ENCODE measurements at regions not wholly inside any gene's neighbourhood (a gene's known extent, or its start where the extent isn't known, plus 50 kb on each side); places are given as distances from the start of the nearest gene placed in this dataset.
"Not testable (repeated sequence)": the region's sequence is repeated elsewhere in the genome, so short reads cannot be mapped to it uniquely, and the experiment has no call there.

DNA sequence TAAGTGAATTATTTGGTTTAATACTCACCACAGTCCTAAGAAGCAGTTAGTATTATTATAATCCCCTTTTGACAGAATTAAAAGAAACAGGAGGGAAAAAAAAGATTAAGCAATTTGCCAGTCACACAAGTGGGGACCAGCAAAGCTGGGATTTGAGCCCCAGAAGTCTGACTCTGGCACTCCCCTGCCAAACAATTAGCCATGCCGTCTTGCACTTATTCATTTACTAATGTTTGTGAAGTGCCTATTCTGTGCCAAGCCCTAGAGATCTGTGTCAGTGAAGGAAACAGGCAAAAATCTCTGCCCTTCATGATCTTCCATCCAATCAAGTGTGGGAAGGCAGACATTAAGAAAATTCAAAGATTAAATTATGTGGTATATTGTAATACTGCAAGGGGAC, 126.0 kb upstream of the TOP1 start:
- TF ChIP-seq, protein P1, sequence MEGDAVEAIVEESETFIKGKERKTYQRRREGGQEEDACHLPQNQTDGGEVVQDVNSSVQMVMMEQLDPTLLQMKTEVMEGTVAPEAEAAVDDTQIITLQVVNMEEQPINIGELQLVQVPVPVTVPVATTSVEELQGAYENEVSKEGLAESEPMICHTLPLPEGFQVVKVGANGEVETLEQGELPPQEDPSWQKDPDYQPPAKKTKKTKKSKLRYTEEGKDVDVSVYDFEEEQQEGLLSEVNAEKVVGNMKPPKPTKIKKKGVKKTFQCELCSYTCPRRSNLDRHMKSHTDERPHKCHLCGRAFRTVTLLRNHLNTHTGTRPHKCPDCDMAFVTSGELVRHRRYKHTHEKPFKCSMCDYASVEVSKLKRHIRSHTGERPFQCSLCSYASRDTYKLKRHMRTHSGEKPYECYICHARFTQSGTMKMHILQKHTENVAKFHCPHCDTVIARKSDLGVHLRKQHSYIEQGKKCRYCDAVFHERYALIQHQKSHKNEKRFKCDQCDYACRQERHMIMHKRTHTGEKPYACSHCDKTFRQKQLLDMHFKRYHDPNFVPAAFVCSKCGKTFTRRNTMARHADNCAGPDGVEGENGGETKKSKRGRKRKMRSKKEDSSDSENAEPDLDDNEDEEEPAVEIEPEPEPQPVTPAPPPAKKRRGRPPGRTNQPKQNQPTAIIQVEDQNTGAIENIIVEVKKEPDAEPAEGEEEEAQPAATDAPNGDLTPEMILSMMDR (conservative IDR thresholded peaks at IDR 0.05; ENCODE audit: low read depth, low read length) = no peak
- H3K4me3 ChIP-seq (ENCODE audit: low read depth, low read length) = no peak overlapping the region
- DNase-seq (ENCODE audit: low read depth) = no peak

GRCh38 chr20:40908309-40908708, 120.3 kb upstream of the TOP1 start:
- TF ChIP-seq, protein P1 (conservative IDR thresholded peaks at IDR 0.05; ENCODE audit: low read depth, low read length) = no peak
- no peak overlapping the region for H3K4me3 ChIP-seq (ENCODE audit: low read depth, low read length)
- DNase-seq (ENCODE audit: low read depth) = no peak

DNA sequence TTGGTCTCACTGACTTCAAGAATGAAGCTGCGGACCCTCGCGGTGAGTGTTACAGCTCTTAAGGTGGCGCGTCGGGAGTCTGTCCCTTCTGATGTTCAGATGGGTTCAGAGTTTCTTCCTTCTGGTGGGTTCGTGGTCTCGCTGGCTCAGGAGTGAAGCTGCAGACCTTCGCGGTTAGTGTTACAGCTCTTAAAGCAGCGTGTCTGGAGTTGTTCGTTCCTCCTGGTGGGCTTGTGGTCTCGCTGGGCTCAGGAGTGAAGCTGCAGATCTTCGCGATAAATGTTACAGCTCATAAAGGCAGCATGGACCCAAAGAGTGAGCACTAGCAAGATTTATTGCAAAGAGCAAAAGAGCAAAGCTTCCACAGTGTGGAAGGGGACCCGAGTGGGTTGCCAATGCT, 119.1 kb upstream of the TOP1 start:
- H3K4me3 ChIP-seq (ENCODE audit: low read depth, low read length); DNase-seq (ENCODE audit: low read depth): not testable (repeated sequence)

DNA sequence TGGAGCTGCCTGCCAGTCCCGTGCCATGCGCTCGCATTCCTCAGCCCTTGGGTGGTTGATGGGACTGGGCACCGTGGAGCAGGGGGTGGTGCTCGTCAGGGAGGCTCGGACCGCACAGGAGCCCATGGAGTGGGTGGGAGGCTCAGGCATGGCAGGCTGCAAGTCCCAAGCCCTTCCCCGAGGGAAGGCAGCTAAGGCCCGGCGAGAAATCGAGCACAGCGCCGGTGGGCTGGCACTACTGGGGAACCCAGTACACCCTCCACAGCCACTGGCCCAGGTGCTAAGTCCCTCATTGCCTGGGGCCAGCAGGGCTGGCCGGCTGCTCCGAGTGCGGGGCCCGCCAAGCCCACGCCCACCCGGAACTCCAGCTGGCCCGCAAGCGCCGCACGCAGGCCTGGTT, 118.2 kb upstream of the TOP1 start:
- H3K4me3 ChIP-seq (ENCODE audit: low read depth, low read length); DNase-seq (ENCODE audit: low read depth): not testable (repeated sequence)

DNA sequence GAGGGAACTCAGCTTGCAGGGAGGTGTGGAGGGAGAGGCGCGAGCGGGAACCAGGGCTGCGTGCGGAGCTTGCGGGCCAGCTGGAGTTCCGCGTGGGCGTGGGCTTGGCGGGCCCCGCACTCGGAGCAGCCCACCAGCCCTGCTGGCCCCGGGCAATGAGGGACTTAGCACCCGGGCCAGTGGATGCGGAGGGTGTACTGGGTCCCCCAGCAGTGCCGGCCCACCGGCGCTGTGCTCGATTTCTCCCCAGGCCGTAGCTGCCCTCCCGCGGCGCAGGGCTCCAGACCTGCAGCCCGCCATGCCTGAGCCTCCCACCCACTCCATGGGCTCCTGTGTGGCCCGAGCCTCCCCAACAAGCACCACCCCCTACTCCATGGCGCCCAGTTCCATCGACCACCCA, 117.5 kb upstream of the TOP1 start:
- DNase-seq (ENCODE audit: low read depth); H3K4me3 ChIP-seq (ENCODE audit: low read depth, low read length): not testable (repeated sequence)

DNA sequence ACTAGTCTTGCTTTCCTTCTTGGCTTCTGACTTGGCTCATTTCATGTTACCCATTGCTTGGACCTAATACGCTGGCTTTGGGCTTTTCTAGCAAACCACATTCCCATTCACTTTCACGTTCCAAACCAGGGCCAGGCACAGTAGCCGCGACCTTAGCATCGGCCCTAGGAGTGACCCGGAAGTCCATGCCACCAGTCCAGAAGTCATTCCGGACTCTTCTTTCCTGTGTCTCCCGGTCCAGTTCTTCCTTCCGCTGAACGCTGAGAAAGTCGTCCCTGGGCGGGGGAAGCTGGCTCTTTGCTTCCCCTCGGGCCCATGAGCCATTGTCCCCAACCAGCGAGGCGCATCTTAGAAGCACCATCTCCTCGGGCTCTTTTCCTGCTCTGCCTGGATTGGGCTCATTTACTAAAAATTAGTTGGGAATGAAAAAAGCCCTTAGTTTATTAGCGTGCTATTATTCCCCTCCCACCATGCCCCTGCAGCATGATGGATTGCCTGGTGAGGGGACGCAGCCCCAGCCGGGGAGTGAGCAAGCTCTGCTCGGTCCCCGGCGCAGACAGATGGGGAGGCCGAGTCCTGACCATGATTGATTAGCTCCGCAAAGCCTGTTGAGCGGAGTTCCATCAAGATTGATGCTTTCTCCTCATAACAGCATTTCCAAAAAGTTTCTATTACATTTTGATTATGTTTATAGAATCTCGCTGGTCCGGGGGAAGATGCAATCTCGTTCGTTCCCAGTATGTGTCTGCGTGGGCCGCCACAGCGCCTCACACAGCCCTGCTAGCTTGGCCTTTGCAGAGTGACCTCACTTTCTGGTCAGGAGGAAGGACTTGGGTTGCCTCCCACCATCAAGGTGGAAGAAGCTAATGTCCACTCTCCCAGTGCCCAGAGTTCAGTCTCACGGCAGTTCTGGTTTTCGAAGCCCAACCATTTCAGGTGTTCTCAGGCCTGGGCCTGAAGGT, 115.1 kb upstream of the TOP1 start:
- TF ChIP-seq, protein P1 (conservative IDR thresholded peaks at IDR 0.05; ENCODE audit: low read depth, low read length) = no peak
- DNase-seq (ENCODE audit: low read depth) = no peak
- H3K4me3 ChIP-seq (ENCODE audit: low read depth, low read length) = no peak overlapping the region

DNA sequence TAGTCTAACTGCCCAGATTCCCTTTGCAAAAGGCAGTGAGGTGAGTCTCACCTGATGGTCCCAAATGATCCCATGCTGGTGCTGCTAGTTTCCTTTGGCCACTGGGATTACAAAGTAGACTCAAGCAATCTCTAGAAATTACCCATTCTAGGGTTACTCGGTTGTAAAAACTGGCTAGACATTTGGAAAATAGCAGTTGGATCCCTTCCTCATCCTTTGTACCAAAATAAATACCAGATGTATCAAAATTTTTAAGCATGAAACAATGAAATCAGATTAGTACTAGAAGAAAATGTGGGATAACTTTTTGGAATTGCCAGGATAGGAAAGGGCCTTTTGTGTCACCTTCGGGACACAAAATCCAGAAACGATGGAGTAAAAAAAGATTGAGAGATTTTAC, 112.9 kb upstream of the TOP1 start:
- no peak for DNase-seq (ENCODE audit: low read depth)
- TF ChIP-seq, protein P1 (conservative IDR thresholded peaks at IDR 0.05; ENCODE audit: low read depth, low read length) = no peak
- H3K4me3 ChIP-seq (ENCODE audit: low read depth, low read length) = no peak overlapping the region

DNA sequence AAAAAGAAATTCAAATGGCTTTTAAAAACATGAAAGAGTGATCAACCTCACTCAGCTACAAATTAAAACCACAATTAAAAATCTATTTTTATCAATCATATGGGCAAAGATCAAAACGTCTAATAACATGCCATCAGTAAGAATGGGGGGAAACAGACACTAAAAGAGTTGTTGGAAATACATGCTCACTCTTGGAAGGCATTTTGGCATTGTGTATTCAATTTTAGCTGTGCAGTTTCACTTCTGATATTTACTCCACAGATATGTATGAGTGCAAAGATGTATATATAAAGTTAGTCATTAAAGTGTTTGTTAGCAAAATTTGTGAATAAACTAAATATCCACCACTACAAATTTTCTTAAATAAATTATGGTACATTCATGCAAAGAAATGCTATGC, 112.3 kb upstream of the TOP1 start:
- TF ChIP-seq, protein P1 (conservative IDR thresholded peaks at IDR 0.05; ENCODE audit: low read depth, low read length) = no peak
- no peak overlapping the region for H3K4me3 ChIP-seq (ENCODE audit: low read depth, low read length)
- DNase-seq (ENCODE audit: low read depth) = no peak
